ENCODE measurements at regions not wholly inside any gene's neighbourhood (a gene's known extent, or its start where the extent isn't known, plus 50 kb on each side); places are given as distances from the start of the nearest gene placed in this dataset.

GRCh38 chr11:94705891-94706615, 62.1 kb upstream of the AMOTL1 start:
- no peaks in the 10 kb centered on the region; a peak in 1 of 4 replicates for H3K4me1 ChIP-seq (ENCODE audit: control insufficient read depth in 1 of 2, insufficient read depth in 2 of 2, low read length in 2 of 2)
- no peaks in the 10 kb centered on the region for H3K9me3 ChIP-seq (ENCODE audit: control insufficient read depth in 1 of 2, insufficient read depth in 1 of 2, low read depth in 1 of 2, low read length in 2 of 2)
- POLR2A ChIA-PET, result no interaction called here
- BruUV-seq (replicated peaks), result no TSS peak
- H3K36me3 ChIP-seq (ENCODE audit: control insufficient read depth in 1 of 2, insufficient read depth in 2 of 2, low read length in 2 of 2), result no peaks in the 10 kb centered on the region
- CTCF ChIA-PET, result no interaction called here
- intact Hi-C loops (cut with micrococcal nuclease), result no loop called here
- no peak overlapping the region for H3K4me3 ChIP-seq (replicated peaks in 1 of 2; ENCODE audit: low read depth in 1 of 2, low read length in 2 of 2)
- no peak overlapping the region for H3K4me2 ChIP-seq (ENCODE audit: low read length)
- H3K79me2 ChIP-seq (ENCODE audit: insufficient read depth, low read length), result no peaks in the 10 kb centered on the region
- 0 out of 2 replicates have a peak, but pooled peaks cover 5% of the 10 kb centered on the region for H3K9me2 ChIP-seq (ENCODE audit: insufficient read depth)
- no peak for TF ChIP-seq EZH2 (IDR thresholded peaks at IDR 0.05)
- H4K20me1 ChIP-seq (ENCODE audit: insufficient read depth), result no peaks in the 10 kb centered on the region
- ATAC-seq, result no peak
- no peak overlapping the region for H3K9ac ChIP-seq (ENCODE audit: low read length)
- RAD21 ChIA-PET (ENCODE audit: low non-redundant PET in 1 of 2, low total read pairs in 2 of 2, uncharacterized antibody in 2 of 2, unreplicated experiment in 2 of 2), result no interaction called here
- no peak overlapping the region for H3K27ac ChIP-seq (ENCODE audit: low read depth, low read length)
- H2AFZ ChIP-seq (ENCODE audit: low read depth, low read length, poor library complexity, severe bottlenecking), result no peak overlapping the region
- no peaks in the 10 kb centered on the region for H3K27me3 ChIP-seq (ENCODE audit: insufficient read depth, low read length)
- no peak for DNase-seq (ENCODE audit: low read depth, low spot score)

GRCh38 chr11:94708176-94708575, 60.0 kb upstream of the AMOTL1 start:
- no peak for DNase-seq (ENCODE audit: low read depth, low spot score)
- H3K9me2 ChIP-seq (ENCODE audit: insufficient read depth), result 0 out of 2 replicates have a peak, but pooled peaks cover 5% of the 10 kb centered on the region
- no peak overlapping the region for H3K4me2 ChIP-seq (ENCODE audit: low read length)
- no peaks in the 10 kb centered on the region for H3K36me3 ChIP-seq (ENCODE audit: control insufficient read depth in 1 of 2, insufficient read depth in 2 of 2, low read length in 2 of 2)
- CTCF ChIA-PET, result no interaction called here
- BruUV-seq (replicated peaks), result no TSS peak
- H3K27ac ChIP-seq (ENCODE audit: low read depth, low read length), result no peak overlapping the region
- POLR2A ChIA-PET, result no interaction called here
- H3K4me1 ChIP-seq (ENCODE audit: control insufficient read depth in 1 of 2, insufficient read depth in 2 of 2, low read length in 2 of 2), result no peaks in the 10 kb centered on the region; a peak in 1 of 4 replicates
- no peaks in the 10 kb centered on the region for H3K9me3 ChIP-seq (ENCODE audit: control insufficient read depth in 1 of 2, insufficient read depth in 1 of 2, low read depth in 1 of 2, low read length in 2 of 2)
- H2AFZ ChIP-seq (ENCODE audit: low read depth, low read length, poor library complexity, severe bottlenecking), result no peak overlapping the region
- no peak overlapping the region for H3K4me3 ChIP-seq (replicated peaks in 1 of 2; ENCODE audit: low read depth in 1 of 2, low read length in 2 of 2)
- no peaks in the 10 kb centered on the region for H4K20me1 ChIP-seq (ENCODE audit: insufficient read depth)
- no peak for ATAC-seq
- no peaks in the 10 kb centered on the region for H3K79me2 ChIP-seq (ENCODE audit: insufficient read depth, low read length)
- TF ChIP-seq SIN3A (IDR thresholded peaks at IDR 0.05; ENCODE audit: low read depth) (no peak), CBX3 (IDR thresholded peaks at IDR 0.05; ENCODE audit: low read depth) (no peak)
- intact Hi-C loops (cut with micrococcal nuclease), result no loop called here
- RAD21 ChIA-PET (ENCODE audit: low non-redundant PET in 1 of 2, low total read pairs in 2 of 2, uncharacterized antibody in 2 of 2, unreplicated experiment in 2 of 2), result no interaction called here
- H3K27me3 ChIP-seq (ENCODE audit: insufficient read depth, low read length), result no peaks in the 10 kb centered on the region
- H3K9ac ChIP-seq (ENCODE audit: low read length), result no peak overlapping the region

Data from HCT116 (cell line).